ENCODE measurements at regions not wholly inside any gene's neighbourhood (a gene's known extent, or its start where the extent isn't known, plus 50 kb on each side); places are given as distances from the start of the nearest gene placed in this dataset.

- TF ChIP-seq DPF2 (IDR thresholded peaks at IDR 0.05) (no peak), IRF5 (IDR thresholded peaks at IDR 0.05; ENCODE audit: borderline replicate concordance) (no peak), SMAD1 (IDR thresholded peaks at IDR 0.05; ENCODE audit: low read depth, partially characterized antibody) (no peak), KAT2A (conservative IDR thresholded peaks at IDR 0.05; ENCODE audit: control insufficient read depth, low read depth, low read length) (no peak)
These were observed 144.8 kb downstream of the MACROH2A1 start (continued) for GRCh38 chr5:135254183-135254582.

- in situ Hi-C loops (cut with MboI): no loop called here
- Histone ChIP-seq H4K20me1 (ENCODE audit: control insufficient read depth, insufficient read depth) (no peaks in the 10 kb centered on the region), H3K27ac (ENCODE audit: control insufficient read depth, insufficient read depth) (no peak overlapping the region), H3K27me3 (replicated peaks in 1 of 2; ENCODE audit: control insufficient read depth in 2 of 2, insufficient read depth in 2 of 2, low read length in 1 of 2) (no peaks in the 10 kb centered on the region; a peak in 2 of 4 replicates), H3K4me3 (no peak overlapping the region), H3K9me3 (replicated peaks; ENCODE audit: control insufficient read depth, insufficient read depth, low read length) (no peaks in the 10 kb centered on the region), H3K4me1 (ENCODE audit: control insufficient read depth, insufficient read depth, low read length) (no peaks in the 10 kb centered on the region), H3K9ac (ENCODE audit: control insufficient read depth, insufficient read depth, low read length) (no peak overlapping the region), H3K79me2 (ENCODE audit: control insufficient read depth, insufficient read depth, low read length) (no peaks in the 10 kb centered on the region), H3K4me2 (ENCODE audit: control insufficient read depth, insufficient read depth) (no peak overlapping the region), H3K36me3 (ENCODE audit: control insufficient read depth in 2 of 2, insufficient read depth in 2 of 2, low read length in 1 of 2) (no peaks in the 10 kb centered on the region), H2AFZ (ENCODE audit: control insufficient read depth, low read depth, low read length) (no peak overlapping the region)
- FAIRE-seq (no peak), ATAC-seq (no peak), DNase-seq (ENCODE audit: low read depth, low spot score) (no peak)
- BruUV-seq (replicated peaks): no TSS peak
- WGBS (ENCODE audit: insufficient coverage, insufficient replicate concordance, low lambda C conversion rate, missing lambda C conversion rate): 63% methylated on average over 8 of the region's 8 CpGs
- SMC1A ChIA-PET (ENCODE audit: uncharacterized antibody, unreplicated experiment): no interaction called here
- intact Hi-C loops (cut with micrococcal nuclease; ENCODE audit: unreplicated experiment): no loop called here
- RAD21 ChIA-PET (ENCODE audit: unreplicated experiment): no interaction called here
- CTCF ChIA-PET: no interaction called here
- POLR2A ChIA-PET: no interaction called here
- TF ChIP-seq SRF (IDR thresholded peaks at IDR 0.05; ENCODE audit: low read depth in 2 of 2, low read length in 2 of 2): no peak
- TF ChIP-seq E2F8 (IDR thresholded peaks at IDR 0.05; ENCODE audit: low read depth, partially characterized antibody): no peak
- no peak for TF ChIP-seq SREBF1 (IDR thresholded peaks at IDR 0.05; ENCODE audit: low read length)
- TF ChIP-seq ZNF24 (IDR thresholded peaks at IDR 0.05): no peak
- no peak for TF ChIP-seq ZBTB4 (CRISPR knock-in tag; IDR thresholded peaks at IDR 0.05)
- TF ChIP-seq EP300 (IDR thresholded peaks at IDR 0.05; ENCODE audit: borderline replicate concordance in 1 of 2, control insufficient read depth in 1 of 2, low read depth in 2 of 2, low read length in 2 of 2): no peak
- no peak for TF ChIP-seq FOXK2 (IDR thresholded peaks at IDR 0.05)
- TF ChIP-seq ATF2 (IDR thresholded peaks at IDR 0.05; ENCODE audit: low read length): no peak
- TF ChIP-seq IRF3 (IDR thresholded peaks at IDR 0.05): no peak
These were observed 145.3 kb downstream of the MACROH2A1 start for GRCh38 chr5:135253601-135254178.
